ENCODE measurements at regions not wholly inside any gene's neighbourhood (a gene's known extent, or its start where the extent isn't known, plus 50 kb on each side); places are given as distances from the start of the nearest gene placed in this dataset.
"Not testable (repeated sequence)": the region's sequence is repeated elsewhere in the genome, so short reads cannot be mapped to it uniquely, and the experiment has no call there.

DNA sequence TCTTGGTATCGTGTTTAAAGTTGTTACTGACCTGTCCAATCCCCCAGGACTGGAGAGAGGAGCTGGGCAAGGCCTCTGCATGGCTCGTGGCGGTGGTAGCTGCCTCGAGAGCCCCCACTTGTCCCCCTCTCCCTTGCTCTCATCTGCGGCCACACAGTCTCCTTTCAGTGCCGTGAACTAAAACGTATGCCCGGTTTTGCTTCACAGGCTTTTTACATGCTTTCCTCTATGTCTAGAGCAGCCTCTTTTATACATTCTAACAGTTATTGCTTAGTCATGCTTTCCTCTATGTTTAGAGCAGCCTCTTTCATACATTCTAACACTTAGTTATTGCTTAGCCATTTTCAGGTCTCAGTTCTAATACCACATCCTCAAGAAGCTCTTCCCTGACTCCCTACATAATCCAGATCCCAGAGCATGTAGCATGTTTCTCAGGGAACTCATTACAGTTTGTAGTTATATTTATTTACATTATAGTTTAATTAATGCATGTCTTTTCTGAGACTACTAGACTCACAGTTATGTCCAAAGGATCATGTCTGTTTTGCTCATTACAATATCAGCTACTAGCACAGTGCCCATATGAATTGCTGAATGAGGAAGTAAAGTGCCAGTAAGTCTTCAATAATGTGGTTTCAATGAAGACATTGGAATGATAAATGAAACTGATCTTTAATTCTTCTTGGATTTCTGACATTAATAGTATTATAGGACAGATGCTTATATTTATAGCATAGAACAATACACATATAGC lies 66.5 kb upstream of the TBL1XR1 start:
- no peaks in the 10 kb centered on the region for H3K79me1 ChIP-seq (ENCODE audit: low read length)
- H2BK15ac ChIP-seq (replicated peaks; ENCODE audit: low read depth), result no peak overlapping the region
- no peaks in the 10 kb centered on the region for H3K4me1 ChIP-seq (ENCODE audit: control insufficient read depth, low read depth, low read length)
- no peak overlapping the region for H3K9ac ChIP-seq (ENCODE audit: low read length)
- H2AK5ac ChIP-seq (ENCODE audit: low read length), result no peak overlapping the region
- no peaks in the 10 kb centered on the region for H3K36me3 ChIP-seq (ENCODE audit: control insufficient read depth, insufficient read depth, low read length)
- no peak overlapping the region for H3K56ac ChIP-seq (ENCODE audit: low read length)
- peak overlapping the region; percentile 64 for H2BK120ac ChIP-seq (ENCODE audit: low read depth, low read length)
- H3K4me2 ChIP-seq (ENCODE audit: low read length), result no peak overlapping the region
- H3K23ac ChIP-seq (ENCODE audit: low read length), result no peak overlapping the region
- H3K18ac ChIP-seq (ENCODE audit: low read length), result peak overlapping the region; percentile 99
- no CpG with 5 or more reads among the region's 8 CpGs for WGBS (ENCODE audit: extremely low coverage, insufficient coverage, low lambda C conversion rate)
- no peak overlapping the region for H2BK5ac ChIP-seq (ENCODE audit: low read length)
- DNase-seq, result no peak
- no peak overlapping the region for H3K4ac ChIP-seq (ENCODE audit: low read depth, low read length)
- H3K27me3 ChIP-seq (ENCODE audit: insufficient read depth, low read length, poor library complexity), result no peaks in the 10 kb centered on the region
- peak overlapping the region; percentile 15 for H4K8ac ChIP-seq (ENCODE audit: low read depth, low read length)
- no peak overlapping the region for H3K4me3 ChIP-seq (ENCODE audit: low read length)
- no peak overlapping the region for H4K5ac ChIP-seq (ENCODE audit: low read length)
- H3K27ac ChIP-seq (ENCODE audit: low read depth, low read length), result no peak overlapping the region
- no peaks in the 10 kb centered on the region for H3K79me2 ChIP-seq (ENCODE audit: control insufficient read depth, insufficient read depth, low read length)

DNA sequence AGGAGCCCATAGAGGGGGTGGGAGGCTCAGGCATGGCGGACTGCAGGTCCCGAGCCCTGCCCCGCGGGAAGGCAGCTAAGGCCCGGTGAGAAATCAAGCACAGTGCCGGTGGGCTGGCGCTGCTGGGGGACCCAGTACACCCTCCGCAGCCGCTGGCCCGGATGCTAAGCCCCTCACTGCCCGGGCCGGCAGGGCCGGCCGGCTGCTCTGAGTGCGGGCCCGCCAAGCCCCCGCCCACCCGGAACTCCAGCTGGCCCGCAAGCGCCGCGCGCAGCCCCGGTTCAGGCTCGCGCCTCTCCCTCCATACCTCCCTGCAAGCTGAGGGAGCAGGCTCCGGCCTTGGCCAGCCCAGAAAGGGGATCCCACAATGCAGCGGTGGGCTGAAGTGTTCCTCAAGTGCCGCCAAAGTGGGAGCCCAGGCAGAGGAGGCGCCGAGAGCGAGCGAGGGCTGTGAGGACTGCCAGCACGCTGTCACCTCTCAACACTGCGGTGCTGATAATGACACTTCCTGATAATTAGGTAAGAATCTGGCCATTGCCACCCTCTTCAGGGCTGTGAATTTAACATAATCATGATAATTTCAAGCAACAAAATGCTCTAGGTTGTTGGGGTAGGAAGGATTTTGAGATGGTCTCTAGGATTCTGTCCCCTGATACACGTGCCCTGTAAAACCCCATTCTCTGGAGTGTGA lies 74.7 kb upstream of the TBL1XR1 start:
- not testable (repeated sequence) for H3K27ac ChIP-seq (ENCODE audit: low read depth, low read length); H3K4me1 ChIP-seq (ENCODE audit: control insufficient read depth, low read depth, low read length); H3K23ac ChIP-seq (ENCODE audit: low read length); H2BK15ac ChIP-seq (replicated peaks; ENCODE audit: low read depth); H2BK120ac ChIP-seq (ENCODE audit: low read depth, low read length); H3K4ac ChIP-seq (ENCODE audit: low read depth, low read length); H4K8ac ChIP-seq (ENCODE audit: low read depth, low read length); H4K5ac ChIP-seq (ENCODE audit: low read length); H3K18ac ChIP-seq (ENCODE audit: low read length); H3K27me3 ChIP-seq (ENCODE audit: insufficient read depth, low read length, poor library complexity); H3K79me2 ChIP-seq (ENCODE audit: control insufficient read depth, insufficient read depth, low read length); H3K9ac ChIP-seq (ENCODE audit: low read length); H3K4me3 ChIP-seq (ENCODE audit: low read length); H3K4me2 ChIP-seq (ENCODE audit: low read length); H3K79me1 ChIP-seq (ENCODE audit: low read length); H3K36me3 ChIP-seq (ENCODE audit: control insufficient read depth, insufficient read depth, low read length)
- Histone ChIP-seq H2BK5ac (ENCODE audit: low read length) (peak overlapping the region; percentile 54), H3K56ac (ENCODE audit: low read length) (peak overlapping the region; percentile 49), H2AK5ac (ENCODE audit: low read length) (peak overlapping the region; percentile 54)
- DNase-seq, result peak; percentile 43
- WGBS (ENCODE audit: extremely low coverage, insufficient coverage, low lambda C conversion rate), result no CpG with 5 or more reads among the region's 36 CpGs

GRCh38 chr3:177278016-177278415 lies 80.7 kb upstream of the TBL1XR1 start:
- Histone ChIP-seq H3K56ac (ENCODE audit: low read length) (no peak overlapping the region), H2BK120ac (ENCODE audit: low read depth, low read length) (no peak overlapping the region), H3K9ac (ENCODE audit: low read length) (no peak overlapping the region), H3K18ac (ENCODE audit: low read length) (no peak overlapping the region), H4K8ac (ENCODE audit: low read depth, low read length) (no peak overlapping the region), H3K4me3 (ENCODE audit: low read length) (no peak overlapping the region), H2BK15ac (replicated peaks; ENCODE audit: low read depth) (no peak overlapping the region), H3K4me1 (ENCODE audit: control insufficient read depth, low read depth, low read length) (peaks cover 18% of the 10 kb centered on the region), H2AK5ac (ENCODE audit: low read length) (no peak overlapping the region), H3K27me3 (ENCODE audit: insufficient read depth, low read length, poor library complexity) (no peaks in the 10 kb centered on the region), H2BK5ac (ENCODE audit: low read length) (no peak overlapping the region), H3K4me2 (ENCODE audit: low read length) (no peak overlapping the region), H3K36me3 (ENCODE audit: control insufficient read depth, insufficient read depth, low read length) (no peaks in the 10 kb centered on the region), H3K79me1 (ENCODE audit: low read length) (no peaks in the 10 kb centered on the region), H3K23ac (ENCODE audit: low read length) (no peak overlapping the region), H3K4ac (ENCODE audit: low read depth, low read length) (no peak overlapping the region), H3K27ac (ENCODE audit: low read depth, low read length) (no peak overlapping the region), H4K5ac (ENCODE audit: low read length) (no peak overlapping the region), H3K79me2 (ENCODE audit: control insufficient read depth, insufficient read depth, low read length) (no peaks in the 10 kb centered on the region)
- peak; percentile 92 for DNase-seq

DNA sequence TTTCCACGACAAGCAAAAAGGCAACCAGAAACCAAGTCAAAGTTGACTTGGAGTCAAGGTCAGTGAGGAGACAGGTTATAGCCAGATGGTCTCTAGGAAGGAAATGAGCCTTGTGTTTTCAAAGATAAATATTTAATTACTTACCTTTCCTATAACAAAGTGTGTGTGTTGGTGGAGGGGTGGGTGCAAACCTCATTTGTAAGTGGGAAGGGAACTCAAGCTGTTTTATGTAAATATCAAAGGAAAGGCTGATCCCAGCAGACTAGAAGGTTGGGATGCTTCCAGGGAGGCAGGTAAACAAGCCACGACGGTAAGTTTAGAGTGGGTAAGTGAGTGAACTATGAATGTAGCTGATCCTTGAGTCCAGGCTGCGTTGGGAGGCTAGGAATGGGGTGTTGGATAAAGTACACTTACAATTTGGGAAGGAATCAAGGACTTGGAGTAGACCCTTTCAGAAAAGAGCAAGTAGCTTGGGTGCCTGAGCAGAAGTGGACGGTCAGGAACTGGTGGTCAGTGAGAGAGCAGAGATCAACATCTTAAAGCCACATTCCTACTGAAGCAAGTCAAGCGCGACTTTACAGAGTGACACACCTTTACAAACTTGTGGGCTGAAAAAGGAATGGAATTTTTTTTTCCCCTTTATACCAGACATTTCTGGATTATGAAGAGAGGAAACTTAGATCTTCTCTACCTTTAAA lies 82.0 kb upstream of the TBL1XR1 start:
- Histone ChIP-seq H4K5ac (ENCODE audit: low read length) (peak overlapping the region; percentile 10), H2AK5ac (ENCODE audit: low read length) (peak overlapping the region; percentile 97), H2BK120ac (ENCODE audit: low read depth, low read length) (peak overlapping the region; percentile 89), H3K23ac (ENCODE audit: low read length) (peak overlapping the region; percentile 59), H3K4me1 (ENCODE audit: control insufficient read depth, low read depth, low read length) (peaks cover 22% of the 10 kb centered on the region), H3K36me3 (ENCODE audit: control insufficient read depth, insufficient read depth, low read length) (no peaks in the 10 kb centered on the region), H3K9ac (ENCODE audit: low read length) (peak overlapping the region; percentile 54), H3K4ac (ENCODE audit: low read depth, low read length) (no peak overlapping the region), H3K79me1 (ENCODE audit: low read length) (no peaks in the 10 kb centered on the region), H3K27me3 (ENCODE audit: insufficient read depth, low read length, poor library complexity) (no peaks in the 10 kb centered on the region), H3K27ac (ENCODE audit: low read depth, low read length) (peak overlapping the region; percentile 88), H3K56ac (ENCODE audit: low read length) (peak overlapping the region; percentile 81), H3K4me2 (ENCODE audit: low read length) (no peak overlapping the region), H4K8ac (ENCODE audit: low read depth, low read length) (no peak overlapping the region), H3K4me3 (ENCODE audit: low read length) (no peak overlapping the region), H3K79me2 (ENCODE audit: control insufficient read depth, insufficient read depth, low read length) (no peaks in the 10 kb centered on the region), H2BK15ac (replicated peaks; ENCODE audit: low read depth) (no peak overlapping the region), H2BK5ac (ENCODE audit: low read length) (peak overlapping the region; percentile 96), H3K18ac (ENCODE audit: low read length) (peak overlapping the region; percentile 90)
- WGBS (ENCODE audit: extremely low coverage, insufficient coverage, low lambda C conversion rate), result no CpG with 5 or more reads among the region's 7 CpGs
- peak; percentile 66 for DNase-seq

DNA sequence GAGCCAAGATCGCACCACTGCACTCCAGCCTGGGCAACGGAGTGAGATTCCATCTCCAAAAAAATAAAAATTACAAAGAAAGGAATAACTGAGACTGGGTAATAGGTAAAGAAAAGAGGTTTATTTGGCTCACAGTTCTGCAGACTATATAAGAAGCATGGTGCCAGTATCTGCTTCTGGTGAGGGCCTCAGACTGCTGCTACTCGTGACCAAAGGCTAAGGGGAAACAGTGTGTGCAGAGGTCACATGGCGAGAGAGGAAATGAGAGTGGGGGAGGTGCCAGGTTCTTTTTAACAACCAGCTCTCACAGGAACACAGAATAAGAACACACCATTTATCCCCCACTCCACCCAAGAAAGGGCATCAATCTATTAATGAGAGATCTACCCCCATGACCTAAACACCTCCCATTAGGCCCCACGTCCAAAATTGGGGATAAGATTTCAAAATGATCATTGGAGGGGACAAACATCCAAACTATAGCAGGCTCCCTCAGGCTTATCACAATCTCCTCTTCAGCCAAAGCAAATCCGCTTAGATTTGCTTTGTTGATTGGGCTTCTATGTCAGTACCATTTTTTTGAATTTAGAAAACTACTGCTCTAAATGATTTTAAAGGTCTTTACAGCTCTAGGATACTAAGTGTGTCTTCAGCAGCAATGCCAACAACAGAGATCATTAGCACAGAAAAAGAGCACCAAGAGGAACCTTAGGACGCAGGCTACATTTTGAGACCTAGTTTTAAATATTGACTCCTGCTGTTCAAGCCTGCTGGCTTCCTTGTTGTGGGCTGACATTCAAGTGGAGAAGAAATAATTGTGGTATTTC lies 84.2 kb upstream of the TBL1XR1 start:
- WGBS (ENCODE audit: extremely low coverage, insufficient coverage, low lambda C conversion rate), result no CpG with 5 or more reads among the region's 7 CpGs
- Histone ChIP-seq H3K4ac (ENCODE audit: low read depth, low read length) (no peak overlapping the region), H3K4me3 (ENCODE audit: low read length) (no peak overlapping the region), H2BK120ac (ENCODE audit: low read depth, low read length) (peak overlapping the region; percentile 92), H3K23ac (ENCODE audit: low read length) (no peak overlapping the region), H4K8ac (ENCODE audit: low read depth, low read length) (no peak overlapping the region), H2AK5ac (ENCODE audit: low read length) (no peak overlapping the region), H3K4me1 (ENCODE audit: control insufficient read depth, low read depth, low read length) (peaks cover 22% of the 10 kb centered on the region), H2BK15ac (replicated peaks; ENCODE audit: low read depth) (no peak overlapping the region), H3K27ac (ENCODE audit: low read depth, low read length) (peak overlapping the region; percentile 78), H3K18ac (ENCODE audit: low read length) (peak overlapping the region; percentile 90), H4K5ac (ENCODE audit: low read length) (peak overlapping the region; percentile 65), H3K36me3 (ENCODE audit: control insufficient read depth, insufficient read depth, low read length) (no peaks in the 10 kb centered on the region), H3K27me3 (ENCODE audit: insufficient read depth, low read length, poor library complexity) (no peaks in the 10 kb centered on the region), H3K79me1 (ENCODE audit: low read length) (no peaks in the 10 kb centered on the region), H3K56ac (ENCODE audit: low read length) (peak overlapping the region; percentile 80), H2BK5ac (ENCODE audit: low read length) (peak overlapping the region; percentile 97), H3K9ac (ENCODE audit: low read length) (peak overlapping the region; percentile 25), H3K79me2 (ENCODE audit: control insufficient read depth, insufficient read depth, low read length) (no peaks in the 10 kb centered on the region), H3K4me2 (ENCODE audit: low read length) (no peak overlapping the region)
- peak; percentile 82 for DNase-seq

Measured in mesendoderm (in vitro differentiated cells).